ENCODE measurements at regions not wholly inside any gene's neighbourhood (a gene's known extent, or its start where the extent isn't known, plus 50 kb on each side); places are given as distances from the start of the nearest gene placed in this dataset.

DNA sequence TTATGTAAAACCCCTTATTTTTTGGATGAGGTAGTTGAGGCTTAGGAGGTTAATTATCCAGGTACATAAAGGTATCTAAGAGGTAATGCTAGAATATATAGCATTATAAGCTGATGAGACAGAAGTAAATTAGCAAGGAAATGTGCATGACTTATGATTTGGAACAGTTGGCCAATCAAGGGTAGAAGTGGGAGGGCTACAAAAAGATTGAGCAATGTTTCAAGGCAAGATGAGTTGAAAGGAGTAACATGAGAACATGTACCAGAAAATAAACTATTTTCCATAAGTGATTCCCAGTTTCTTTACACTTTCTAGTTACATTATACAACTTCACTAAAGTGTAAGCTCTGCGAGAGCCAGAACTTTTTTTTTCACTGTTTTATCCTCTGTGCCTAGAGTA, 290.9 kb downstream of the LRIG3 start:
- no peak for TF ChIP-seq POLR2A (IDR thresholded peaks at IDR 0.05; ENCODE audit: low read length)
- TF ChIP-seq GATA1 (IDR thresholded peaks at IDR 0.05; ENCODE audit: low read depth, low read length): no peak

Data from erythroblast (primary cell).